HepG2 (cell line): ENCODE measurements at regions not wholly inside any gene's neighbourhood (a gene's known extent, or its start where the extent isn't known, plus 50 kb on each side); places are given as distances from the start of the nearest gene placed in this dataset.
A peak's percentile ranks its signal among the peaks of the same experiment; 100 is the strongest.

Source experiments
- ATAC-seq: fragments of 200-7000 bp; cut with Tn5 transposase; 3 replicates; pipeline ENCODE4 v1.9.1; 2020; ENCODE audit warnings: mild to moderate bottlenecking, moderate library complexity
- BruUV-seq: library from RNA; stranded (reverse); fragments of 400-500 nt; replicated peaks from 2 replicates; lab custom pipeline; 2021; lab: Mats Ljungman, UMichigan
- CTCF ChIA-PET: fragments of 300-600 bp; formaldehyde crosslinking; extraction: SDS; loops from one replicate; lab custom pipeline; 2021; ENCODE audit warnings: low total read pairs, inconsistent platforms, low intra/inter-chr PET ratio; lab: Yijun Ruan, JAX
- POLR2A ChIA-PET: fragments of 350-600 bp; sonication (Branson Sonifier 250); formaldehyde crosslinking; loops from one replicate; lab custom pipeline; 2020; ENCODE audit warnings: antibody characterized with exemption, inconsistent platforms; lab: Yijun Ruan, JAX
- DNase-seq: peaks from one replicate; pipeline ENCODE4 v3.0.0-alpha.2; 2015; ENCODE audit warnings: low spot score
- FAIRE-seq: peaks from 3 replicates; lab custom pipeline; 2011; peaks lifted over from hg19 to GRCh38; lab: Jason Lieb, UNC
- H2AFZ ChIP-seq: one replicate; pipeline ENCODE4 v1.6.1; 2011; ENCODE audit warnings: low read length, inconsistent platforms
- H3K27ac ChIP-seq: fragments of 300-600 bp; 3 replicates; pipeline ENCODE4 v1.8.0; 2011; ENCODE audit warnings: mixed run types, mild to moderate bottlenecking, mixed read lengths, low read length, inconsistent platforms; ENCODE audit not compliant: insufficient read depth; ENCODE audit errors: extremely low read length
- H3K27me3 ChIP-seq, 2 experiments: fragments of 200-600 bp in 1 of 2; 2 replicates in 1 of 2; 3 replicates in 1 of 2; pipeline versions ENCODE4 v1.6.0 to v1.8.0; 2011; ENCODE audit warnings: low read length in 2 of 2, mild to moderate bottlenecking in 2 of 2, moderate library complexity in 2 of 2, inconsistent platforms in 1 of 2; ENCODE audit not compliant: insufficient read depth in 2 of 2, control insufficient read depth in 1 of 2
- H3K36me3 ChIP-seq, 2 experiments: fragments of 200-600 bp in 1 of 2; replicated peaks in 1 of 2; 2 replicates in 1 of 2; 3 replicates in 1 of 2; pipeline versions ENCODE4 v1.5.1 to v1.8.0; 2011; ENCODE audit warnings: low read length in 2 of 2, inconsistent platforms in 1 of 2; ENCODE audit not compliant: insufficient read depth in 2 of 2, control insufficient read depth in 1 of 2
- H3K4me1 ChIP-seq: 2 replicates; pipeline ENCODE4 v1.5.1; 2012; ENCODE audit warnings: low read length, inconsistent platforms; ENCODE audit not compliant: insufficient read depth
- H3K4me2 ChIP-seq: 2 replicates; pipeline ENCODE4 v1.6.0; 2011; ENCODE audit warnings: low read depth, low read length, inconsistent platforms
- H3K4me3 ChIP-seq, 3 experiments: fragments of 200-600 bp in 1 of 3; sonication (generic), shearing (Covaris generic) in 1 of 3; replicated peaks in 1 of 3; 2 replicates each; pipeline ENCODE4 v1.5.1; 2011 to 2016; ENCODE audit warnings: low read length in 3 of 3, inconsistent platforms in 2 of 3, low read depth in 2 of 3, mild to moderate bottlenecking in 2 of 3, control low read depth in 1 of 3, mixed read lengths in 1 of 3; ENCODE audit not compliant: insufficient read depth in 1 of 3
- H3K79me2 ChIP-seq: one replicate; pipeline ENCODE4 v1.6.1; 2011; ENCODE audit warnings: low read length, inconsistent platforms; ENCODE audit not compliant: insufficient read depth
- H3K9ac ChIP-seq: 2 replicates; pipeline ENCODE4 v1.6.0; 2011; ENCODE audit warnings: mild to moderate bottlenecking, low read depth, low read length, inconsistent platforms; ENCODE audit not compliant: insufficient read depth
- H3K9me3 ChIP-seq: 2 replicates; pipeline ENCODE4 v1.5.1; 2012; ENCODE audit warnings: mild to moderate bottlenecking, low read length
- H4K20me1 ChIP-seq: 2 replicates; pipeline ENCODE4 v1.6.0; 2011; ENCODE audit warnings: inconsistent platforms, mild to moderate bottlenecking, low read length, moderate library complexity; ENCODE audit not compliant: insufficient read depth
- ARID5B ChIP-seq: IDR thresholded peaks from 2 replicates; pipeline ENCODE4 v1.4.0; 2020; ENCODE audit warnings: mild to moderate bottlenecking, missing genetic modification reagents
- BRD4 ChIP-seq: sonication (generic); formaldehyde crosslinking; IDR thresholded peaks from 2 replicates; pipeline ENCODE4 v1.4.0; 2020; ENCODE audit warnings: missing genetic modification reagents
- CEBPB ChIP-seq: IDR thresholded peaks from 2 replicates; pipeline ENCODE4 v1.6.1; 2011; ENCODE audit warnings: low read depth, low read length, improper control_type of control experiment, borderline replicate concordance
- CEBPG ChIP-seq: IDR thresholded peaks from 2 replicates; pipeline ENCODE4 v1.6.1; 2016
- CREBL2 ChIP-seq: sonication (generic); formaldehyde crosslinking; IDR thresholded peaks from 2 replicates; pipeline ENCODE4 v1.8.1; 2023; ENCODE audit warnings: missing genetic modification reagents, mild to moderate bottlenecking, borderline replicate concordance
- FOXA1 ChIP-seq, 2 experiments: fragments of 450-650 bp in 1 of 2; sonication (generic) in 1 of 2; formaldehyde crosslinking in 1 of 2; IDR thresholded peaks; 2 replicates each; pipeline versions ENCODE4 v1.4.0 to v1.6.1; 2016 to 2020; ENCODE audit warnings: missing genetic modification reagents in 1 of 2
- HDAC6 ChIP-seq: fragments of 200-600 bp; sonication (generic); IDR thresholded peaks from 2 replicates; pipeline ENCODE4 v1.7.0; 2017; ENCODE audit warnings: mild to moderate bottlenecking, antibody characterized with exemption, low read length, low read depth
- TRIM22 ChIP-seq: fragments of 450-650 bp; IDR thresholded peaks from 2 replicates; pipeline ENCODE4 v1.6.1; 2017
- ZBTB34 ChIP-seq: sonication (generic); formaldehyde crosslinking; IDR thresholded peaks from 2 replicates; pipeline ENCODE4 v1.8.0; 2022; ENCODE audit warnings: mild to moderate bottlenecking, missing genetic modification reagents
- ZNF619 ChIP-seq: sonication (generic); formaldehyde crosslinking; IDR thresholded peaks from 2 replicates; pipeline ENCODE4 v1.4.0; 2020; ENCODE audit warnings: mild to moderate bottlenecking, missing genetic modification reagents
- ZNF644 ChIP-seq: IDR thresholded peaks from 2 replicates; pipeline ENCODE4 v1.6.1; 2016; ENCODE audit warnings: low read depth
- ZNF766 ChIP-seq: sonication (generic); formaldehyde crosslinking; IDR thresholded peaks from 2 replicates; pipeline ENCODE4 v1.5.0; 2020; ENCODE audit warnings: missing genetic modification reagents, borderline replicate concordance
- whole genome bisulfite sequencing: methylation state at CpG from one replicate; pipeline ENCODE4 v1.1.6; 2017; ENCODE audit warnings: low lambda C conversion rate; 5-methylcytosine and 5-hydroxymethylcytosine counted together
- in situ Hi-C: cut with HindIII; loops from 2 replicates; pipeline ENCODE4 v1.10.0; 2017; ENCODE audit warnings: low pct_unique_long_range_greater_than_20kb; ENCODE audit not compliant: extremely low pct_ligation_motif_present
- intact Hi-C: fragments of 100-400 bp; cut with micrococcal nuclease; formaldehyde crosslinking; loops from one replicate; pipeline ENCODE4 v1.10.0; 2022; ENCODE audit not compliant: unreplicated experiment

- Histone ChIP-seq H3K4me1 (peaks cover 55% of the 10 kb centered on the region), H3K4me2 (no peak overlapping the region), H3K9ac (no peak overlapping the region), H3K27ac (no peak overlapping the region), H2AFZ (no peak overlapping the region), H3K36me3 (no peaks in the 10 kb centered on the region), H3K9me3 (no peaks in the 10 kb centered on the region), H3K27me3 (no peaks in the 10 kb centered on the region), H4K20me1 (no peaks in the 10 kb centered on the region), H3K79me2 (no peaks in the 10 kb centered on the region), H3K4me3 (no peak overlapping the region)
- DNase-seq (no peak), FAIRE-seq (no peak), ATAC-seq (no peak)
- in situ Hi-C loops: no loop called here
- no TSS peak for BruUV-seq
- TF ChIP-seq ARID5B (CRISPR knock-in tag) (0 out of 2 replicates have a peak, but pooled peaks have one; percentile 19), CREBL2 (CRISPR knock-in tag) (no peak), CEBPG (CRISPR knock-in tag) (0 out of 2 replicates have a peak, but pooled peaks have one; percentile 33), TRIM22 (no peak), HDAC6 (no peak), CEBPB (0 out of 2 replicates have a peak, but pooled peaks have one; percentile 22), ZNF644 (0 out of 2 replicates have a peak, but pooled peaks have one; percentile 27), BRD4 (CRISPR knock-in tag) (no peak), ZNF766 (CRISPR knock-in tag) (no peak), ZNF619 (no peak), FOXA1 (IDR thresholded peaks at IDR 0.05) (no peak), FOXA1 (CRISPR knock-in tag; IDR thresholded peaks at IDR 0.05) (0 out of 2 replicates have a peak, but pooled peaks have one; percentile 17), ZBTB34 (CRISPR knock-in tag) (0 out of 2 replicates have a peak, but pooled peaks have one; percentile 27)
- intact Hi-C loops: no loop called here
- WGBS: 35% methylated on average over 2 of the region's 2 CpGs
- POLR2A ChIA-PET: no interaction called here
- CTCF ChIA-PET: no interaction called here
Observed at GRCh38 chr12:69039911-69040310, 106.9 kb upstream of the CPM start.
